ENCODE measurements at regions not wholly inside any gene's neighbourhood (a gene's known extent, or its start where the extent isn't known, plus 50 kb on each side); places are given as distances from the start of the nearest gene placed in this dataset.

DNA sequence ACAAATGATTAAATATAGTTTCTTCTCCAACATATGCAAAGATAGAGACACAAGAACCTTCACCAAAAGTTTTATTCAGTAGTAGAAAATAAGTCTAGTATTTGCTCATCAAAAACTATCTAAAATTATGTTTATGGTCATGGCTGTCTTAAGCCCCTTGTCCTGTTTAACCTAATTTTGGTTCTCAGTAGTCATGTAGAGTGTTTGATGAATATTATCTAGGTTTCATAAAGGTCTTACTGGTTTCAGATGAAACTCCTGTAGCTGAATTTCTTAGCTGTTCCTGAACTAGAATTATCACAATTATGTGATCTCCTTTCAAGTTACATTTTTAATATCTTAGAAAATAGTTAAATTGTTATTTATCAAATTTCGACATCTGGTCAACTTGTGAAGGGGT lies 228.0 kb upstream of the SPHKAP start:
- DNase-seq (ENCODE audit: low read depth in 2 of 2): no peak
- no peak overlapping the region for H3K4me3 ChIP-seq (replicated peaks in 1 of 2; ENCODE audit: low read depth in 2 of 2, low read length in 2 of 2)

DNA sequence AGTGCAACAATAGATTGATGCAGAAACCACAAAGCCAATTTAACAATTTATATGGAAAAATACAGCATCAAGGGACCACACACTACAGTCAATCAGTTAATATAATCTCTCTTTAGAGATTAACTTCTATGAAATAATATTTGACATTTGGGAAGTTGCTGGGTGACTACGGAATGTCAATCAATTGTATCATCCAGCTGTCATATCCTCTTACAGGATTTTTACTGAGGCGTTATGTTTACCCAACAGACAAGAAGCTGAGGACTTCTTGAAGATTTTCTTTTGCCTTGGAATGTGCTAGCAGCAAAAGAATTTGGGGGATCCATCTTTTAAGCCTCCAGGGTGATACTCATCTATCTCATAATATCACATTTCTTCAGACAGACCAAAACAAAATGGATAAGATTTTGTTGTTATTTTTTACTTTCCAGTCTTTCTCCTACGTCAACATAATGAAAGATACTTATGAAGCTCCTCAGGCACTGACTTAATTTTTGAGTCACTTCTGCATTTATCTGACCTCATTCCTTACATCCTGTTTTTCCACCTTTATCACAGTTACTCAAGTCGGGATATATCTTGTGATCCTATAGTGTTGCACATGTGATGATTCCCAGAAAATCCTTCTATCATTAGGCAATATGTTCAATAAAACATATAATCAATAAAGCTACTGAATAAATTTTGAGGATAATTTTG lies 227.2 kb upstream of the SPHKAP start:
- no peak overlapping the region for H3K4me3 ChIP-seq (replicated peaks in 1 of 2; ENCODE audit: low read depth in 2 of 2, low read length in 2 of 2)
- TF ChIP-seq, protein P1, sequence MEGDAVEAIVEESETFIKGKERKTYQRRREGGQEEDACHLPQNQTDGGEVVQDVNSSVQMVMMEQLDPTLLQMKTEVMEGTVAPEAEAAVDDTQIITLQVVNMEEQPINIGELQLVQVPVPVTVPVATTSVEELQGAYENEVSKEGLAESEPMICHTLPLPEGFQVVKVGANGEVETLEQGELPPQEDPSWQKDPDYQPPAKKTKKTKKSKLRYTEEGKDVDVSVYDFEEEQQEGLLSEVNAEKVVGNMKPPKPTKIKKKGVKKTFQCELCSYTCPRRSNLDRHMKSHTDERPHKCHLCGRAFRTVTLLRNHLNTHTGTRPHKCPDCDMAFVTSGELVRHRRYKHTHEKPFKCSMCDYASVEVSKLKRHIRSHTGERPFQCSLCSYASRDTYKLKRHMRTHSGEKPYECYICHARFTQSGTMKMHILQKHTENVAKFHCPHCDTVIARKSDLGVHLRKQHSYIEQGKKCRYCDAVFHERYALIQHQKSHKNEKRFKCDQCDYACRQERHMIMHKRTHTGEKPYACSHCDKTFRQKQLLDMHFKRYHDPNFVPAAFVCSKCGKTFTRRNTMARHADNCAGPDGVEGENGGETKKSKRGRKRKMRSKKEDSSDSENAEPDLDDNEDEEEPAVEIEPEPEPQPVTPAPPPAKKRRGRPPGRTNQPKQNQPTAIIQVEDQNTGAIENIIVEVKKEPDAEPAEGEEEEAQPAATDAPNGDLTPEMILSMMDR (IDR thresholded peaks at IDR 0.05; ENCODE audit: low read depth, low read length): no peak
- no peak for DNase-seq (ENCODE audit: low read depth in 2 of 2)

More for the DNA sequence above, 228.0 kb upstream of the SPHKAP start:
- TF ChIP-seq, protein P1 (IDR thresholded peaks at IDR 0.05; ENCODE audit: low read depth, low read length): no peak

DNA sequence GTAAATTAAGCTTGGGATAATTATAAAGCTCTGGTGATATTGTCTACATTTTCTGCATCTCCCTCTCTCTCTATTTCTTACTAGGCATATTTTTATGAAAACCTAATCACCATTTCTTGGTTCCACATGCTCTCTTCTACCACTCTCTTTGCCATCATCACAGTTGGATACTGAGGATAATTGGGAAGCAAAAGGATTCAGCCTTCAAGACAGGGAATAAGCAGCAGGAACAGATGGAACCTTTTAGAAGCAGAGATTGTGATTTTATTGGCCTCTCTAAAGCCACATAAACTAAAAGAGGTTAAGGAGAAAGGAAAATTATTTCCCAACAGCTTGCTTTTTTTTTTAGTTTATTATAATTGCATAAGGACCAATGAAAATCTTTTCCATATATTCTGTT lies 226.3 kb upstream of the SPHKAP start:
- no peak for DNase-seq (ENCODE audit: low read depth in 2 of 2)
- TF ChIP-seq, protein P1 (IDR thresholded peaks at IDR 0.05; ENCODE audit: low read depth, low read length): no peak
- no peak overlapping the region for H3K4me3 ChIP-seq (replicated peaks in 1 of 2; ENCODE audit: low read depth in 2 of 2, low read length in 2 of 2)

DNA sequence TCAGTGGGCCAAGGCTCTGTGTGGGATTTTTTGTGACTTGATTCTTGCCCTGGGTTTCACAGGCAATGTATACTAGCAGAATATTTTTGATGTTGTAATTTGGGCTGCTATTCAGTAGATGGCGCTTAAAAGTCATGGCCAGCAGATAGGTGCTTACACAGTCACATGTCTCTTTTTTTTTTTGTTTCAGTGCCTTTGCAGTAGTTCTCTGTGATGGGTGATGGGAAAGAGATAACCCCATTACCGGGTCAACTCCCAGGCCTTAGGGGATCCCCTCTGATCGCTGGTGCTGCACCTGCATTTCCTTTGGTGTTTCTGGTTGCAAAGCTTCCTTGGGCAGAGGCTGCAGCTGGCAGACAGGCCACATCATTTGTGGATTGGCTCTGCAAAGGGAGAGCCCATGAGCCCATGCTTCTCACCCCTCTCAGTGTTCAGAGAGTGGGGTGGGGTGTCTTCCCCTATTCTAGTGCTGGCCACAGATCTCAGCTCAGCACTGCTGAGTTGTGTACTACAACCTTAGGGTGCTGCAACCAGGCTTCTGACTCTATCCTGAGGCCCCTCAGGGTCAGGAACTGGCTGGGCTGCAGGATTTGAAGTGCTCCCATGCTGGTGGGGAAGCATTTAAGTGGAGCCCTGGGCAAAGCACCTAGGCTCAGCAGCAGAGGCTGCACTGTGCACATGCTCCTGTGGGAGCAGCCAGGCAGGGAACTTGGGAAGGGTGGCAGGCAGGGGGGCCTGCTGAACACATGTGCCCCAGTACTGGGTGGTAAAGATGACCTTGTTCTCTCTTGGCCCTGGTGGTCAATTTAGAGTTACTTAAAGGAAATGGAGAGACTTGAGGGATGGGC lies 219.8 kb upstream of the SPHKAP start:
- DNase-seq (ENCODE audit: low read depth in 2 of 2): peak; percentile 6 to 30
- no peak overlapping the region for H3K4me3 ChIP-seq (replicated peaks in 1 of 2; ENCODE audit: low read depth in 2 of 2, low read length in 2 of 2)
- TF ChIP-seq, protein P1 (IDR thresholded peaks at IDR 0.05; ENCODE audit: low read depth, low read length): peak; percentile 19

DNA sequence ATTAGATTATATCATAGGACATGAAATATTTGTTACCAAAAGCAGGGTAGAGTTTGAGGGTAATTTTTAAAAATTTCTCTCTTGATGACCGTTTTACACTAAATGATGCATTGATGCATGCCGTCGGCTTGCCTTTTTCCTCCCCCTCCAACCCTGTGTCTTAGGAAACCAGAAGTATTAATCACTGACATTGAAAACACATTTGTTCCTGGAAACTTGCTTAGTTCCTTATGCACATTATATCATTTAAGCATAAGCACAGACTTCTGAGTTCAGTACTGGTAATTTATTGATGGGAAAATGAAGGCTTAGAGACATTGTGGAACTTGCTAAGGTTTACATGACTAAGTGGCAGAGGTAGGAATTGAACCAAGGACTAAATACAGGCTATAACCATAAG lies 206.3 kb upstream of the SPHKAP start:
- no peak for DNase-seq (ENCODE audit: low read depth in 2 of 2)
- H3K4me3 ChIP-seq (replicated peaks in 1 of 2; ENCODE audit: low read depth in 2 of 2, low read length in 2 of 2): no peak overlapping the region
- TF ChIP-seq, protein P1 (IDR thresholded peaks at IDR 0.05; ENCODE audit: low read depth, low read length): no peak

DNA sequence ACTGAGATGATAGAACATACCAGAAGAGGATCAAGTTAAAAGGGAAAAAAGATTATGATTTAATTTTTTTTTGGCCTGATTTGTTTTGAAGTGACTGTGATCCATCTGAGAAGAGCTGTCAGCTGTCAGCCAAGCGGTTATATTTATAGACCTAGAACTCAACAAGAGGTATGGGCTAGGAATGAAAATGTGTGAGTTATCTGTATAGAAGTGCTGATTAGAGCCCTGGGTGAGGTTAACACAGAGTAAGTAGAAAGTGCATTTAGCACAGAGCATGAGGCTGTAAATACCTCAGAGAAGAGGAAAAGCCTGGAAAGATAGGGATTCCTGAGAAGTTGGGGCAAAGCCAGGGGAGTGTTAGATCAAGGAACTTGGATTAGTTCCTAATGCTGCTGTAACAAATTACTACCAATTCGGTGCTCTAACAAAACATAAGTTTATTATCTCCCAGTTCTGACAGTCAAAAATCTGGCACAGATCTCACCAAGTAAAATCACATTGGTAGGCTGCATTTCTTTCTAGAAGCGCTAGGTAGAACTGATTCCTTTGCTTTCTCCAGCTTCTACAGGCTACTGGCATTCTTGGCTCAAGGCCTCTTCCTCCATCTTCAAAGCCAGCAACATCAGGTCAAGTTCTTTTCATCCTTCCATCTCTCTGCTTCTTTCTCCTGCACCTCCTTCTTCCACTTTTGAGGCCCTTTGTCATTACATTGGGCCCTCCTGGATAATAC lies 197.4 kb upstream of the SPHKAP start:
- no peak overlapping the region for H3K4me3 ChIP-seq (replicated peaks in 1 of 2; ENCODE audit: low read depth in 2 of 2, low read length in 2 of 2)
- TF ChIP-seq, protein P1 (IDR thresholded peaks at IDR 0.05; ENCODE audit: low read depth, low read length): no peak
- DNase-seq (ENCODE audit: low read depth in 2 of 2): peak in 1 of 2 donors; percentile 13
